ENCODE measurements at regions not wholly inside any gene's neighbourhood (a gene's known extent, or its start where the extent isn't known, plus 50 kb on each side); places are given as distances from the start of the nearest gene placed in this dataset.
"Not testable (repeated sequence)": the region's sequence is repeated elsewhere in the genome, so short reads cannot be mapped to it uniquely, and the experiment has no call there.

- no peak overlapping the region for H3K4me3 ChIP-seq (ENCODE audit: low read depth, low read length)
- ChIA-PET CTCF (interaction anchor here (1.6 to 3.7 kb wide), 2 partner anchors 17 to 28 kb away, joined by 5 to 29 read pairs; no protein-coding TSS in a partner anchor), POLR2A (no interaction called here)
- TF ChIP-seq CTCF (IDR thresholded peaks at IDR 0.05; ENCODE audit: insufficient read depth, low read length, missing control alignments), result no peak
- no peak for DNase-seq (ENCODE audit: low read depth, low spot score)
These were observed 126.6 kb upstream of the SLC4A4 start for GRCh38 chr4:71212216-71212615.

- ChIA-PET POLR2A (no interaction called here), CTCF (no interaction called here)
- no peak for DNase-seq (ENCODE audit: low read depth, low spot score)
- no peak for TF ChIP-seq CTCF (IDR thresholded peaks at IDR 0.05; ENCODE audit: insufficient read depth, low read length, missing control alignments)
- no peak overlapping the region for H3K4me3 ChIP-seq (ENCODE audit: low read depth, low read length)
These were observed 124.2 kb upstream of the SLC4A4 start for GRCh38 chr4:71214578-71214977.

- CTCF ChIA-PET, result interaction anchor here (1.2 to 5.5 kb wide), 5 partner anchors 12 to 206 kb away, joined by 3 to 91 read pairs (median 3); no protein-coding TSS in a partner anchor
- POLR2A ChIA-PET, result no interaction called here
- no peak for TF ChIP-seq CTCF (IDR thresholded peaks at IDR 0.05; ENCODE audit: insufficient read depth, low read length, missing control alignments)
These were observed 122.4 kb upstream of the SLC4A4 start for GRCh38 chr4:71216316-71216959.

GRCh38 chr4:71217688-71218087 lies 121.1 kb upstream of the SLC4A4 start:
- DNase-seq (ENCODE audit: low read depth, low spot score), result no peak
- POLR2A ChIA-PET, result no interaction called here
- CTCF ChIA-PET, result interaction anchor here (1.2 to 5.5 kb wide), 4 partner anchors 11 to 207 kb away, joined by 3 to 91 read pairs (median 5); no protein-coding TSS in a partner anchor
- no peak overlapping the region for H3K4me3 ChIP-seq (ENCODE audit: low read depth, low read length)
- no peak for TF ChIP-seq CTCF (IDR thresholded peaks at IDR 0.05; ENCODE audit: insufficient read depth, low read length, missing control alignments)

More at GRCh38 chr4:71216316-71216959, 122.4 kb upstream of the SLC4A4 start:
- no peak for DNase-seq (ENCODE audit: low read depth, low spot score)
- H3K4me3 ChIP-seq (ENCODE audit: low read depth, low read length), result no peak overlapping the region

GRCh38 chr4:71220848-71221247 lies 118.0 kb upstream of the SLC4A4 start:
- H3K4me3 ChIP-seq (ENCODE audit: low read depth, low read length); POLR2A ChIA-PET; DNase-seq (ENCODE audit: low read depth, low spot score): not testable (repeated sequence)
- CTCF ChIA-PET, result interaction anchor here (1.5 to 5.5 kb wide), 2 partner anchors 8 to 9 kb away, joined by 9 to 91 read pairs; no protein-coding TSS in a partner anchor

DNA sequence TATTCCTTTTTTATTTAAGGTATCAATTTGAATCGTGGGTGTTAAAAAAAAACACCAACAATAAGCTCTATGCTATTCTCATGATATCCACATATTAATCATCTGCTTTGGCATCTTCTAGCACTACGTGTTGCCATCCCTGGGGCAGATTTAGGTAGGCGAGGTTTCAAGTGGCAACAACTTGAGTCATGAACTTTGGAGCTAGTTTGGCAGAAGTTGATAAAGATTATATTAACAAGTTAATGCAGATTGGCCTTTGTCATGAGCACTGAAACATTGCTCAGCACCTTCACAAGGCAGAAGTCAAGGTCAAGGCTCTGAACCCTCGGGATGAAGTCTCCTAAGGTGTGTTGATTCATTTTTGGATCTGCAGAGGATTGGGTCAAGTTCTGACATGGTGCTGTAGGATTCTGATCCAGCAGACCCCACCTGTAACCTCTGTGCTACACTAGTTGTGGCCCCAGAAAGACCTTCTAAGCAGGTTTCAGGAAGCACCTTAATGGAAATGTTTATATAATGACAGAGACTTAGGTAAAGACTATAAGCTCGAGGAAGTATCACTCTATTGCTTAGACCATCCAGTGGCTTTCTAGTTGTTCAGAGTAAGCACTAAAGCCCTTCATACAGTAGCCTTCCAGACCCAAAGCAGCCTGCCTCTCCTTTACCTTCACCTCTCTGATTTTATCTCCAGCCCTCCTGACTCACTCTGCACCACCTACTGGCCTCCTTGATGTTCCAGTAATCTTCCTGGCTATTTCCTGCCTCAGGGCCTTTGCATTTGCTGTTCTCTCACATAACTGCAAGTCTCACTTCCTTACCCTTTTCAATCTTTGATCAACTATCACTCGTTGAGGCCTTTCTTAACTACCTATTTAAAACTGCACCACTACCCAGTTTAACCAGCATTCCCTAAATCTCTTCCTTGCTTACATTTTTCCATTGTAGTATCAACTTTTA lies 117.0 kb upstream of the SLC4A4 start:
- ChIA-PET POLR2A (no interaction called here), CTCF (interaction anchor here (1.0 to 1.5 kb wide), 2 partner anchors 8 to 37 kb away, joined by 3 to 9 read pairs; no protein-coding TSS in a partner anchor)
- no peak for TF ChIP-seq CTCF (IDR thresholded peaks at IDR 0.05; ENCODE audit: insufficient read depth, low read length, missing control alignments)
- no peak for DNase-seq (ENCODE audit: low read depth, low spot score)
- no peak overlapping the region for H3K4me3 ChIP-seq (ENCODE audit: low read depth, low read length)

Data from AG04449 (cell line).